HepG2 (cell line): ENCODE measurements at regions not wholly inside any gene's neighbourhood (a gene's known extent, or its start where the extent isn't known, plus 50 kb on each side); places are given as distances from the start of the nearest gene placed in this dataset.

Source experiments
- ATAC-seq: fragments of 200-7000 bp; cut with Tn5 transposase; 3 replicates; pipeline ENCODE4 v1.9.1; 2020; ENCODE audit warnings: mild to moderate bottlenecking, moderate library complexity
- BruUV-seq: library from RNA; stranded (reverse); fragments of 400-500 nt; replicated peaks from 2 replicates; lab custom pipeline; 2021; lab: Mats Ljungman, UMichigan
- CTCF ChIA-PET: fragments of 300-600 bp; formaldehyde crosslinking; extraction: SDS; loops from one replicate; lab custom pipeline; 2021; ENCODE audit warnings: low total read pairs, inconsistent platforms, low intra/inter-chr PET ratio; lab: Yijun Ruan, JAX
- POLR2A ChIA-PET: fragments of 350-600 bp; sonication (Branson Sonifier 250); formaldehyde crosslinking; loops from one replicate; lab custom pipeline; 2020; ENCODE audit warnings: antibody characterized with exemption, inconsistent platforms; lab: Yijun Ruan, JAX
- DNase-seq: peaks from one replicate; pipeline ENCODE4 v3.0.0-alpha.2; 2015; ENCODE audit warnings: low spot score
- FAIRE-seq: peaks from 3 replicates; lab custom pipeline; 2011; peaks lifted over from hg19 to GRCh38; lab: Jason Lieb, UNC
- H2AFZ ChIP-seq: one replicate; pipeline ENCODE4 v1.6.1; 2011; ENCODE audit warnings: low read length, inconsistent platforms
- H3K27ac ChIP-seq: fragments of 300-600 bp; 3 replicates; pipeline ENCODE4 v1.8.0; 2011; ENCODE audit warnings: mixed run types, mild to moderate bottlenecking, mixed read lengths, low read length, inconsistent platforms; ENCODE audit not compliant: insufficient read depth; ENCODE audit errors: extremely low read length
- H3K27me3 ChIP-seq, 2 experiments: fragments of 200-600 bp in 1 of 2; 2 replicates in 1 of 2; 3 replicates in 1 of 2; pipeline versions ENCODE4 v1.6.0 to v1.8.0; 2011; ENCODE audit warnings: low read length in 2 of 2, mild to moderate bottlenecking in 2 of 2, moderate library complexity in 2 of 2, inconsistent platforms in 1 of 2; ENCODE audit not compliant: insufficient read depth in 2 of 2, control insufficient read depth in 1 of 2
- H3K36me3 ChIP-seq, 2 experiments: fragments of 200-600 bp in 1 of 2; replicated peaks in 1 of 2; 2 replicates in 1 of 2; 3 replicates in 1 of 2; pipeline versions ENCODE4 v1.5.1 to v1.8.0; 2011; ENCODE audit warnings: low read length in 2 of 2, inconsistent platforms in 1 of 2; ENCODE audit not compliant: insufficient read depth in 2 of 2, control insufficient read depth in 1 of 2
- H3K4me1 ChIP-seq: 2 replicates; pipeline ENCODE4 v1.5.1; 2012; ENCODE audit warnings: low read length, inconsistent platforms; ENCODE audit not compliant: insufficient read depth
- H3K4me2 ChIP-seq: 2 replicates; pipeline ENCODE4 v1.6.0; 2011; ENCODE audit warnings: low read depth, low read length, inconsistent platforms
- H3K4me3 ChIP-seq, 3 experiments: fragments of 200-600 bp in 1 of 3; sonication (generic), shearing (Covaris generic) in 1 of 3; replicated peaks in 1 of 3; 2 replicates each; pipeline ENCODE4 v1.5.1; 2011 to 2016; ENCODE audit warnings: low read length in 3 of 3, inconsistent platforms in 2 of 3, low read depth in 2 of 3, mild to moderate bottlenecking in 2 of 3, control low read depth in 1 of 3, mixed read lengths in 1 of 3; ENCODE audit not compliant: insufficient read depth in 1 of 3
- H3K79me2 ChIP-seq: one replicate; pipeline ENCODE4 v1.6.1; 2011; ENCODE audit warnings: low read length, inconsistent platforms; ENCODE audit not compliant: insufficient read depth
- H3K9ac ChIP-seq: 2 replicates; pipeline ENCODE4 v1.6.0; 2011; ENCODE audit warnings: mild to moderate bottlenecking, low read depth, low read length, inconsistent platforms; ENCODE audit not compliant: insufficient read depth
- H3K9me3 ChIP-seq: 2 replicates; pipeline ENCODE4 v1.5.1; 2012; ENCODE audit warnings: mild to moderate bottlenecking, low read length
- H4K20me1 ChIP-seq: 2 replicates; pipeline ENCODE4 v1.6.0; 2011; ENCODE audit warnings: inconsistent platforms, mild to moderate bottlenecking, low read length, moderate library complexity; ENCODE audit not compliant: insufficient read depth
- ARHGAP35 ChIP-seq: sonication (generic); formaldehyde crosslinking; IDR thresholded peaks from 2 replicates; pipeline ENCODE4 v1.9.0; 2022; ENCODE audit warnings: mild to moderate bottlenecking, inconsistent platforms, moderate library complexity, missing genetic modification reagents, borderline replicate concordance
- BCL6 ChIP-seq: IDR thresholded peaks from 2 replicates; pipeline ENCODE4 v1.6.1; 2016; ENCODE audit warnings: missing genetic modification reagents, missing compliant biosample characterization
- ESRRA ChIP-seq: sonication (generic); formaldehyde crosslinking; IDR thresholded peaks from 2 replicates; pipeline ENCODE4 v1.5.1; 2020; ENCODE audit warnings: mild to moderate bottlenecking, low read depth, missing genetic modification reagents
- FOXK1 ChIP-seq: sonication (generic); formaldehyde crosslinking; IDR thresholded peaks from 2 replicates; pipeline ENCODE4 v1.4.0; 2020; ENCODE audit warnings: low read depth, missing genetic modification reagents, borderline replicate concordance
- GPN1 ChIP-seq: sonication (generic); formaldehyde crosslinking; IDR thresholded peaks from 2 replicates; pipeline ENCODE4 v1.5.1; 2020; ENCODE audit warnings: missing genetic modification reagents, borderline replicate concordance
- JDP2 ChIP-seq: sonication (generic); formaldehyde crosslinking; IDR thresholded peaks from 2 replicates; pipeline ENCODE4 v1.8.1; 2022; ENCODE audit warnings: missing genetic modification reagents, borderline replicate concordance
- NCOA2 ChIP-seq: sonication (generic); formaldehyde crosslinking; IDR thresholded peaks from 2 replicates; pipeline ENCODE4 v1.8.0; 2022; ENCODE audit warnings: inconsistent platforms
- PCBP2 ChIP-seq: fragments of 200-400 bp; formaldehyde crosslinking; optimal IDR thresholded peaks from 2 replicates; pipeline ENCODE3; 2018; ENCODE audit warnings: low read length, low read depth; ENCODE audit not compliant: poor library complexity, severe bottlenecking
- PLRG1 ChIP-seq: fragments of 450-650 bp; conservative IDR thresholded peaks from 2 replicates; pipeline ENCODE4 v1.6.1; 2016
- SRSF9 ChIP-seq: fragments of 200-400 bp; formaldehyde crosslinking; IDR thresholded peaks from 2 replicates; pipeline ENCODE4 v1.6.1; 2018; ENCODE audit warnings: borderline replicate concordance, mild to moderate bottlenecking, low read depth, low read length; ENCODE audit not compliant: insufficient read depth, poor library complexity, severe bottlenecking
- THYN1 ChIP-seq: sonication (generic); formaldehyde crosslinking; IDR thresholded peaks from 2 replicates; pipeline ENCODE4 v1.8.1; 2023; ENCODE audit warnings: low read depth, mild to moderate bottlenecking, moderate library complexity, missing genetic modification reagents, borderline replicate concordance
- ZFP41 ChIP-seq: sonication (generic); formaldehyde crosslinking; IDR thresholded peaks from 2 replicates; pipeline ENCODE4 v1.4.0; 2020; ENCODE audit warnings: mild to moderate bottlenecking, missing genetic modification reagents, borderline replicate concordance
- ZNF253 ChIP-seq: sonication (generic); formaldehyde crosslinking; IDR thresholded peaks from 2 replicates; pipeline ENCODE4 v1.8.0; 2022; ENCODE audit warnings: mild to moderate bottlenecking, missing genetic modification reagents, borderline replicate concordance
- ZNF326 ChIP-seq: sonication (generic); formaldehyde crosslinking; IDR thresholded peaks from 2 replicates; pipeline ENCODE4 v1.4.0; 2020; ENCODE audit warnings: missing genetic modification reagents, borderline replicate concordance
- ZNF451 ChIP-seq: sonication (generic); formaldehyde crosslinking; IDR thresholded peaks from 2 replicates; pipeline ENCODE4 v1.5.0; 2020; ENCODE audit warnings: mild to moderate bottlenecking, missing genetic modification reagents
- ZNF576 ChIP-seq: sonication (generic); formaldehyde crosslinking; IDR thresholded peaks from 2 replicates; pipeline ENCODE4 v1.4.0; 2020; ENCODE audit warnings: mild to moderate bottlenecking, missing genetic modification reagents
- WGBS: methylation state at CpG from one replicate; pipeline ENCODE4 v1.1.6; 2017; ENCODE audit warnings: low lambda C conversion rate; 5-methylcytosine and 5-hydroxymethylcytosine counted together
- in situ Hi-C: cut with HindIII; loops from 2 replicates; pipeline ENCODE4 v1.10.0; 2017; ENCODE audit warnings: low pct_unique_long_range_greater_than_20kb; ENCODE audit not compliant: extremely low pct_ligation_motif_present
- intact Hi-C: fragments of 100-400 bp; cut with micrococcal nuclease; formaldehyde crosslinking; loops from one replicate; pipeline ENCODE4 v1.10.0; 2022; ENCODE audit not compliant: unreplicated experiment
- TF ChIP-seq, protein P1 (sequence below): sonication (generic); formaldehyde crosslinking; IDR thresholded peaks from 2 replicates; pipeline ENCODE4 v1.5.0; 2020; ENCODE audit warnings: missing genetic modification reagents, mild to moderate bottlenecking, borderline replicate concordance
- TF ChIP-seq, protein P2 (sequence below): IDR thresholded peaks from 2 replicates; pipeline ENCODE4 v1.6.1; 2012; ENCODE audit warnings: inconsistent platforms
- TF ChIP-seq, protein P3 (sequence below): sonication (generic); formaldehyde crosslinking; IDR thresholded peaks from 2 replicates; pipeline ENCODE4 v1.4.0; 2020; ENCODE audit warnings: missing genetic modification reagents

GRCh38 chr16:9357829-9358228 lies 266.4 kb downstream of the HAPSTR1 start:
- Histone ChIP-seq H3K4me3 (no peak overlapping the region), H3K4me2 (no peak overlapping the region), H3K36me3 (no peaks in the 10 kb centered on the region), H3K4me1 (no peaks in the 10 kb centered on the region), H3K9ac (no peak overlapping the region), H3K9me3 (0 out of 2 replicates have a peak, but pooled peaks cover 6% of the 10 kb centered on the region), H2AFZ (no peak overlapping the region), H4K20me1 (no peaks in the 10 kb centered on the region), H3K79me2 (no peaks in the 10 kb centered on the region), H3K27ac (no peak overlapping the region), H3K27me3 (no peaks in the 10 kb centered on the region; a peak in 1 of 5 replicates)
- in situ Hi-C loops (no loop called here), intact Hi-C loops (no loop called here)
- no TSS peak for BruUV-seq
- DNase-seq (no peak), ATAC-seq (no peak), FAIRE-seq (no peak)
- TF ChIP-seq ZNF253 (no peak), ZFP41 (CRISPR knock-in tag) (no peak), ZNF326 (no peak), PCBP2 (no peak), GPN1 (no peak), FOXK1 (CRISPR knock-in tag) (no peak), ARHGAP35 (CRISPR knock-in tag) (no peak), SRSF9 (no peak), BCL6 (CRISPR knock-in tag) (no peak), PLRG1 (no peak), ZNF576 (no peak), ZNF451 (no peak), THYN1 (no peak), NCOA2 (CRISPR knock-in tag) (no peak), JDP2 (no peak), ESRRA (CRISPR knock-in tag) (no peak)
- TF ChIP-seq, protein P1, sequence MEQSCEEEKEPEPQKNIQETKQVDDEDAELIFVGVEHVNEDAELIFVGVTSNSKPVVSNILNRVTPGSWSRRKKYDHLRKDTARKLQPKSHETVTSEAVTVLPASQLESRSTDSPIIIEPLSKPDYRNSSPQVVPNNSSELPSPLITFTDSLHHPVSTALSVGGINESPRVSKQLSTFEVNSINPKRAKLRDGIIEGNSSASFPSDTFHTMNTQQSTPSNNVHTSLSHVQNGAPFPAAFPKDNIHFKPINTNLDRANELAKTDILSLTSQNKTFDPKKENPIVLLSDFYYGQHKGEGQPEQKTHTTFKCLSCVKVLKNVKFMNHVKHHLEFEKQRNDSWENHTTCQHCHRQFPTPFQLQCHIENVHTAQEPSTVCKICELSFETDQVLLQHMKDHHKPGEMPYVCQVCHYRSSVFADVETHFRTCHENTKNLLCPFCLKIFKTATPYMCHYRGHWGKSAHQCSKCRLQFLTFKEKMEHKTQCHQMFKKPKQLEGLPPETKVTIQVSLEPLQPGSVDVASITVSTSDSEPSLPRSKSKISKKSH, result no peak
- TF ChIP-seq, protein P2, sequence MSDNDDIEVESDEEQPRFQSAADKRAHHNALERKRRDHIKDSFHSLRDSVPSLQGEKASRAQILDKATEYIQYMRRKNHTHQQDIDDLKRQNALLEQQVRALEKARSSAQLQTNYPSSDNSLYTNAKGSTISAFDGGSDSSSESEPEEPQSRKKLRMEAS, result no peak
- TF ChIP-seq, protein P3, sequence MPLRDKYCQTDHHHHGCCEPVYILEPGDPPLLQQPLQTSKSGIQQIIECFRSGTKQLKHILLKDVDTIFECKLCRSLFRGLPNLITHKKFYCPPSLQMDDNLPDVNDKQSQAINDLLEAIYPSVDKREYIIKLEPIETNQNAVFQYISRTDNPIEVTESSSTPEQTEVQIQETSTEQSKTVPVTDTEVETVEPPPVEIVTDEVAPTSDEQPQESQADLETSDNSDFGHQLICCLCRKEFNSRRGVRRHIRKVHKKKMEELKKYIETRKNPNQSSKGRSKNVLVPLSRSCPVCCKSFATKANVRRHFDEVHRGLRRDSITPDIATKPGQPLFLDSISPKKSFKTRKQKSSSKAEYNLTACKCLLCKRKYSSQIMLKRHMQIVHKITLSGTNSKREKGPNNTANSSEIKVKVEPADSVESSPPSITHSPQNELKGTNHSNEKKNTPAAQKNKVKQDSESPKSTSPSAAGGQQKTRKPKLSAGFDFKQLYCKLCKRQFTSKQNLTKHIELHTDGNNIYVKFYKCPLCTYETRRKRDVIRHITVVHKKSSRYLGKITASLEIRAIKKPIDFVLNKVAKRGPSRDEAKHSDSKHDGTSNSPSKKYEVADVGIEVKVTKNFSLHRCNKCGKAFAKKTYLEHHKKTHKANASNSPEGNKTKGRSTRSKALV, result no peak
- WGBS, result 48% methylated on average over 2 of the region's 2 CpGs
- ChIA-PET POLR2A (no interaction called here), CTCF (no interaction called here)
